Heart left ventricle (tissue), 16 donors: ENCODE measurements at regions not wholly inside any gene's neighbourhood (a gene's known extent, or its start where the extent isn't known, plus 50 kb on each side); places are given as distances from the start of the nearest gene placed in this dataset.
"Not testable (repeated sequence)": the region's sequence is repeated elsewhere in the genome, so short reads cannot be mapped to it uniquely, and the experiment has no call there.

Source experiments
- ATAC-seq, 4 donors: fragments of 200-7000 bp; cut with Tn5 transposase; one replicate each; pipeline ENCODE4 v1.9.1; 2020 to 2022; ENCODE audit warnings: moderate library complexity in 4 of 4, mild to moderate bottlenecking in 3 of 4, moderate number of reproducible peaks in 1 of 4
- DNase-seq, 5 donors: peaks; one replicate each; pipeline ENCODE4 v3.0.0-alpha.2; 2020
- H3K27ac ChIP-seq, 12 donors: fragments of 200-600 bp; sonication (generic) in 4 of 12; one replicate each; pipeline versions ENCODE4 v1.5.0 to v1.8.0; 2016 to 2022; ENCODE audit warnings: mild to moderate bottlenecking in 2 of 12
- H3K27me3 ChIP-seq, 9 donors: fragments of 200-600 bp; sonication (generic) in 2 of 9; one replicate each; pipeline versions ENCODE4 v1.5.1 to v1.8.0; 2016 to 2022; ENCODE audit warnings: mild to moderate bottlenecking in 3 of 9
- H3K36me3 ChIP-seq, 9 donors: fragments of 200-600 bp; sonication (generic) in 2 of 9; one replicate each; pipeline versions ENCODE4 v1.5.0 to v1.8.0; 2018 to 2022; ENCODE audit warnings: mild to moderate bottlenecking in 2 of 9
- H3K4me1 ChIP-seq, 12 donors: fragments of 200-600 bp; sonication (generic) in 4 of 12; one replicate each; pipeline versions ENCODE4 v1.5.0 to v1.8.0; 2016 to 2022; ENCODE audit warnings: mild to moderate bottlenecking in 3 of 12
- H3K4me3 ChIP-seq, 12 donors: fragments of 200-600 bp; sonication (generic) in 4 of 12; one replicate each; pipeline versions ENCODE4 v1.5.0 to v1.8.0; 2017 to 2022; ENCODE audit warnings: mild to moderate bottlenecking in 9 of 12, moderate library complexity in 4 of 12
- H3K9me3 ChIP-seq, 12 donors: fragments of 200-600 bp; sonication (generic) in 4 of 12; one replicate each; pipeline versions ENCODE4 v1.5.0 to v1.8.0; 2016 to 2022; ENCODE audit warnings: mild to moderate bottlenecking in 1 of 12
- POLR2A ChIP-seq, 2 donors: fragments of 450-650 bp; IDR thresholded peaks; one replicate each; pipeline ENCODE4 v1.6.1; 2017; ENCODE audit warnings: antibody characterized with exemption in 2 of 2, mild to moderate bottlenecking in 2 of 2, moderate library complexity in 2 of 2
- WGBS, 4 donors: extraction: QIAGEN DNeasy Blood & Tissue Kit in 2 of 4; methylation state at CpG; one replicate each; pipeline versions ENCODE4 v1.1.5 to v1.1.7; 2013 to 2018; 5-methylcytosine and 5-hydroxymethylcytosine counted together
- intact Hi-C, 10 donors: fragments of 100-400 bp; cut with DNase I; formaldehyde crosslinking; loops; one replicate each; pipeline versions ENCODE4 v1.11.1 to v1.14.2; 2022
- TF ChIP-seq, protein P1 (sequence below), 12 donors: fragments of 200-600 bp; sonication (generic) in 4 of 12; IDR thresholded peaks; one replicate each; pipeline versions ENCODE4 v1.5.0 to v1.8.0; 2018 to 2022; ENCODE audit warnings: antibody characterized with exemption in 12 of 12, mild to moderate bottlenecking in 5 of 12
- donor health status: ischemic (EF 13 %, LVEDD 7.1; RV severe dilation, severe dysfunction).
- donor health status: healthy with polysubstance abuse.
- donor health status: DM: no; HTN: yes; CAD: no.
- donor health status: DM: no; HTN: no; CAD: no.
- donor health status: ischemic (EF 25% LVEDD 6.9; RV normal size, moderate dysfunction).
- donor health status: ischemic (EF 25% LVEDD 5.7; RV mildly dilated, moderate dysfunction).
- donor health status: healthy.
- donor health status: DM: yes; HTN: yes; CAD: no.
- donor health status: ischemic (EF 35%, LVEDD 5.7; RV mildly dilated, moderate dysfunction).
- donor health status: nonischemic (EF 11% LVEDD 7.7; RV severe dilation, severe dysfunction).
- donor health status: DM: yes; HTN: yes; CAD: no.
- donor health status: PGD.
- donor health status: ischemic (EF 29% LVEDD 5.4; RV normal size, mild dysfunction).
- donor health status: nonischemic (EF 23%, LVEDD 6.1; RV moderate dilation, normal function).

GRCh38 chrX:65195621-65196020 is 219.4 kb upstream of the ZC4H2 start:
- Histone ChIP-seq H3K27me3 (peaks cover 0 to 10% (median 0%) of the 10 kb centered on the region in 9 donors), H3K36me3 (no peaks in the 10 kb centered on the region), H3K4me1 (no peaks in the 10 kb centered on the region), H3K9me3 (peaks cover 0 to 3% (median 0%) of the 10 kb centered on the region in 12 donors), H3K27ac (no peak overlapping the region), H3K4me3 (no peak overlapping the region)
- ATAC-seq (no peak), DNase-seq (no peak)
- TF ChIP-seq, protein P1, sequence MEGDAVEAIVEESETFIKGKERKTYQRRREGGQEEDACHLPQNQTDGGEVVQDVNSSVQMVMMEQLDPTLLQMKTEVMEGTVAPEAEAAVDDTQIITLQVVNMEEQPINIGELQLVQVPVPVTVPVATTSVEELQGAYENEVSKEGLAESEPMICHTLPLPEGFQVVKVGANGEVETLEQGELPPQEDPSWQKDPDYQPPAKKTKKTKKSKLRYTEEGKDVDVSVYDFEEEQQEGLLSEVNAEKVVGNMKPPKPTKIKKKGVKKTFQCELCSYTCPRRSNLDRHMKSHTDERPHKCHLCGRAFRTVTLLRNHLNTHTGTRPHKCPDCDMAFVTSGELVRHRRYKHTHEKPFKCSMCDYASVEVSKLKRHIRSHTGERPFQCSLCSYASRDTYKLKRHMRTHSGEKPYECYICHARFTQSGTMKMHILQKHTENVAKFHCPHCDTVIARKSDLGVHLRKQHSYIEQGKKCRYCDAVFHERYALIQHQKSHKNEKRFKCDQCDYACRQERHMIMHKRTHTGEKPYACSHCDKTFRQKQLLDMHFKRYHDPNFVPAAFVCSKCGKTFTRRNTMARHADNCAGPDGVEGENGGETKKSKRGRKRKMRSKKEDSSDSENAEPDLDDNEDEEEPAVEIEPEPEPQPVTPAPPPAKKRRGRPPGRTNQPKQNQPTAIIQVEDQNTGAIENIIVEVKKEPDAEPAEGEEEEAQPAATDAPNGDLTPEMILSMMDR (IDR thresholded peaks at IDR 0.05): no peak
- TF ChIP-seq POLR2A (IDR thresholded peaks at IDR 0.05): no peak
- intact Hi-C loops: no loop called here
- 9 to 29% (median 19%) methylated on average over 1 of the region's 1 CpG for WGBS, 4 donors

GRCh38 chrX:65194547-65194946 is 218.3 kb upstream of the ZC4H2 start:
- Histone ChIP-seq H3K27ac (no peak overlapping the region), H3K4me1 (no peaks in the 10 kb centered on the region), H3K9me3 (peaks cover 0 to 3% (median 0%) of the 10 kb centered on the region in 12 donors), H3K27me3 (peaks cover 0 to 10% (median 0%) of the 10 kb centered on the region in 9 donors), H3K36me3 (no peaks in the 10 kb centered on the region), H3K4me3 (no peak overlapping the region)
- ATAC-seq: no peak
- intact Hi-C loops: no loop called here
- DNase-seq: no peak
- no peak for TF ChIP-seq POLR2A (IDR thresholded peaks at IDR 0.05)
- TF ChIP-seq, protein P1 (IDR thresholded peaks at IDR 0.05): no peak
- WGBS, 4 donors: 75 to 80% (median 78%) methylated on average over 5 of the region's 5 CpGs

DNA sequence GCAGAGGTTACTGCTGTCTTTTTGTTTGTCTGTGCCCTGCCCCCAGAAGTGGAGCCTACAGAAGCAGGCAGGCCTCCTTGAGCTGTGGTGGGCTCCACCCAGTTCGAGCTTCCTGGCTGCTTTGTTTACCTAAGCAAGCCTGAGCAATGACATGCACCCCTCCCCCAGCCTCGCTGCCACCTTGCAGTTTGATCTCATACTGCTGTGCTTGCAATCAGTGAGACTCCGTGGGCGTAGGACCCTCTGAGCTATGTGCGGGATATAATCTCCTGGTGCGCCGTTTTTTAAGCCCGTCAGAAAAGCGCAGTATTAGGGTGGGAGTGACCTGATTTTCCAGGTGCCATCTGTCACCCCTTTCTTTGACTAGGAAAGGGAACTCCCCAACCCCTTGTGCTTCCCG is 187.1 kb upstream of the ZC4H2 start:
- H3K27ac ChIP-seq, H3K4me3 ChIP-seq, DNase-seq, ATAC-seq, H3K27me3 ChIP-seq, intact Hi-C loops, H3K36me3 ChIP-seq, H3K4me1 ChIP-seq: not testable (repeated sequence)
- H3K9me3 ChIP-seq: peaks cover 0 to 28% (median 1%) of the 10 kb centered on the region in 12 donors
- WGBS, 4 donors: 83 to 92% (median 89%) methylated on average over 10 of the region's 10 CpGs

DNA sequence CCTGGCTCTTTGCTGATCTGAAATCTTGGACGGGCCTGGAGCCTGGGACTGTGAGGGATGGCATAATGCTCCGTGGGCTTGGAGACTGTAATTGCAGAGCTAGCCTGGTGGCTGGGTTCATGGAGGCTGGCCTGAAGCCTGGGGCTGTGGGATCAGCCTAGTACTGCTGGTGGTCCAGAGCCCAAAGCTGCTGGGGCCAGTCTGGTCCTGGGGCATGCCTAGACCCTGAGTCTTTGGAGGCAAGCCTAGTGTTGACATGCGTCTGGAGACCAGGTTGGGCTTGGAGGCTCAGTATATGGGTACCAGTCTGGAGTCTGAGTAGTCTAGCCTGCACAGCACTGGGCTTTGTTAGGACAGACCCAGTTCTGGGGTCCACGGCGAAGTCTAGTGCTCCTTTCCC is 172.0 kb upstream of the ZC4H2 start:
- 76 to 87% (median 83%) methylated on average over 5 of the region's 5 CpGs for whole genome bisulfite sequencing, 4 donors
- Histone ChIP-seq H3K4me3 (no peak overlapping the region), H3K36me3 (no peaks in the 10 kb centered on the region), H3K9me3 (peaks cover 0 to 5% (median 0%) of the 10 kb centered on the region in 12 donors), H3K4me1 (no peaks in the 10 kb centered on the region), H3K27me3 (no peaks in the 10 kb centered on the region), H3K27ac (no peak overlapping the region)
- TF ChIP-seq, protein P1 (IDR thresholded peaks at IDR 0.05): no peak
- no peak for TF ChIP-seq POLR2A (IDR thresholded peaks at IDR 0.05)
- intact Hi-C loops: no loop called here
- ATAC-seq: no peak
- no peak for DNase-seq

DNA sequence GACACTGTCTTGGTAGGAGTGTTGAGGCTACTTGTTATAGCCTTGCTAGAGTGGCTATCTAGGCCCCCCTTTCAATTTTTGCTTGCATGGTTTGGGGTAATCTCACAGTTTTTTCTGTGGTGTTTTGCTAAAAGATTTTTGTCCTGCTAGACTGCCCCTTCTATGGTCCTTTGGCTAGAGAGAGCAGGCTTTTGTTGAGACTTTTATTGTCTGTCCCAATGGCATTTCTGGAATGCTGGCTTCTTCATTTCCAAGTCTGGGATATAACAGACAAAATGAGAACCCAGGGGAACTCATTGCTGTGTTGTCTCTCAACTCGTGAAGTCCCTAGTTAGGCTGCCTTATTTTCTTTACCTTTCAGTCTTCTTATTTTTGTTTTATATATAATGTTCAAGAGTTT is 160.2 kb upstream of the ZC4H2 start:
- DNase-seq (no peak), ATAC-seq (no peak)
- Histone ChIP-seq H3K9me3 (peaks cover 0 to 6% (median 0%) of the 10 kb centered on the region in 12 donors), H3K4me3 (no peak overlapping the region), H3K4me1 (no peaks in the 10 kb centered on the region), H3K36me3 (no peaks in the 10 kb centered on the region), H3K27me3 (no peaks in the 10 kb centered on the region), H3K27ac (no peak overlapping the region)
- intact Hi-C loops: no loop called here
- 37 to 57% (median 49%) methylated on average over 1 of the region's 1 CpG for WGBS, 4 donors
- TF ChIP-seq, protein P1 (IDR thresholded peaks at IDR 0.05): no peak
- TF ChIP-seq POLR2A (IDR thresholded peaks at IDR 0.05): no peak
